VCaP (cell line): ENCODE measurements at regions not wholly inside any gene's neighbourhood (a gene's known extent, or its start where the extent isn't known, plus 50 kb on each side); places are given as distances from the start of the nearest gene placed in this dataset.

ENCODE experiments used
- H3K27ac ChIP-seq: fragments of 450-650 bp; 2 replicates; pipeline ENCODE4 v1.5.1; 2017
- CTCF ChIP-seq: fragments of 450-650 bp; conservative IDR thresholded peaks from 2 replicates; pipeline ENCODE4 v1.5.1; 2017; ENCODE audit warnings: mild to moderate bottlenecking, moderate library complexity

- peak overlapping the region; percentile 69 for H3K27ac ChIP-seq
- no peak for TF ChIP-seq CTCF
Observed at GRCh38 chr7:11237742-11238141, 264.1 kb downstream of the PHF14 start.

GRCh38 chr7:11239316-11239715, 265.6 kb downstream of the PHF14 start:
- H3K27ac ChIP-seq = no peak overlapping the region
- TF ChIP-seq CTCF = no peak

- no peak overlapping the region for H3K27ac ChIP-seq
- no peak for TF ChIP-seq CTCF
Observed at GRCh38 chr7:11243739-11244138, 270.1 kb downstream of the PHF14 start.

- H3K27ac ChIP-seq = no peak overlapping the region
- no peak for TF ChIP-seq CTCF
Observed at GRCh38 chr7:11244149-11244548, 270.5 kb downstream of the PHF14 start.

GRCh38 chr7:11247545-11247944, 273.9 kb downstream of the PHF14 start:
- no peak for TF ChIP-seq CTCF
- no peak overlapping the region for H3K27ac ChIP-seq

- no peak for TF ChIP-seq CTCF
- no peak overlapping the region for H3K27ac ChIP-seq
Observed at GRCh38 chr7:11251436-11251835, 277.8 kb downstream of the PHF14 start.

- TF ChIP-seq CTCF = no peak
Observed at GRCh38 chr7:11252011-11252607, 278.4 kb downstream of the PHF14 start.

More at GRCh38 chr7:11252011-11252607, 278.4 kb downstream of the PHF14 start:
- no peak overlapping the region for H3K27ac ChIP-seq
